AG04449 (cell line): ENCODE measurements at regions not wholly inside any gene's neighbourhood (a gene's known extent, or its start where the extent isn't known, plus 50 kb on each side); places are given as distances from the start of the nearest gene placed in this dataset.

ENCODE experiments used
- CTCF ChIA-PET: fragments of 350-600 bp; formaldehyde crosslinking; extraction: SDS; loops from one replicate; lab custom pipeline; 2021; ENCODE audit warnings: antibody characterized with exemption; lab: Yijun Ruan, JAX
- POLR2A ChIA-PET: fragments of 400-600, 350-600 bp; formaldehyde crosslinking; extraction: SDS; loops from one replicate; lab custom pipeline; 2020; ENCODE audit warnings: antibody characterized with exemption, inconsistent platforms; lab: Yijun Ruan, JAX
- DNase-seq: peaks from one replicate; pipeline ENCODE4 v3.0.0-alpha.2; 2010; ENCODE audit warnings: low read depth, low spot score
- H3K4me3 ChIP-seq: 2 replicates; pipeline ENCODE4 v1.5.1; 2011; ENCODE audit warnings: low read depth, mild to moderate bottlenecking, control low read depth, low read length
- CTCF ChIP-seq: IDR thresholded peaks from one replicate; pipeline ENCODE4 v1.5.1; 2011; ENCODE audit warnings: mild to moderate bottlenecking, moderate library complexity, low read length, control low read depth, inconsistent platforms; ENCODE audit not compliant: insufficient read depth; ENCODE audit errors: missing control alignments

DNA sequence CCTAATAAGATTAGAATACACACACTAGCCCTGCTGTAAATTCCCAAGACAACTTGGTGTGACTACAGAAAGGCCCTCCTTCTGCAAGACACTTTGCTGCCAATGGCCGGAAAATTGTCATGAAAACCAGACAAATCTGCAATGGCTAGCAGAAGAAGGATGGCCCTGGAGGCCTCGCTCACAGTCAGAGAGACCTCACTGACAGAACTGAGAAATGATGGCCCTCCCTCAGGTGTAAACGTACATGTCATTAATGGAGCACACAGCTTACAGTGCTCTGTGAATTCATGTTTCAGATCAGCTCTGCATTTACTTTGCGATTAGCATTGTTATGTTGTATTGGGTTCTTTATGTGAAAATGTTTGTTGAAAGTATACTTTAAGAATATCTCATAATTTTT is 202.9 kb upstream of the N4BP1 start:
- CTCF ChIA-PET: no interaction called here
- no peak for DNase-seq
- H3K4me3 ChIP-seq: no peak overlapping the region
- POLR2A ChIA-PET: no interaction called here
- no peak for TF ChIP-seq CTCF

DNA sequence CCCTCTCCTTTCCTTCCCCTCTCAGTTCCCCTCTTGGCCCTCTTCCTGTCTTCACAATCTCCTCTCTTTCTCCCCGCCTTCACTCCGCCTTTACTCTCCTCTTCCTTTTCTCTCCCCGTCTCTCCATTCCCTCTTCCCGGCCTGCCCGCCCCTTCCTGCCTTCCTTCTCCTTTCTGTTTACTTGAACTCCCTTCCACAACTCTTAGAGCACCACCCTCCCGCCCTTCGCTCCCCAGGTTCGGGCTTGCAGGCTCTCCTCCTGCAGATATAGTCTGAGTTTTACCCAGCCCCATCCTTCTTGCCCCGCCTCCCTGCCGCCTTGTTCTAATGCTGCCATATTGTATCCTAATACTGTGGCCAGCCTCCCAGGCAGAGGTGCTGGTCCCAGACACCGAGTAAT is 201.5 kb upstream of the N4BP1 start:
- ChIA-PET CTCF (no interaction called here), POLR2A (no interaction called here)
- no peak overlapping the region for H3K4me3 ChIP-seq
- no peak for DNase-seq
- TF ChIP-seq CTCF: no peak

GRCh38 chr16:48810803-48811453 is 200.9 kb upstream of the N4BP1 start:
- ChIA-PET POLR2A (no interaction called here), CTCF (no interaction called here)
- no peak for DNase-seq
- no peak for TF ChIP-seq CTCF
- H3K4me3 ChIP-seq: no peak overlapping the region

DNA sequence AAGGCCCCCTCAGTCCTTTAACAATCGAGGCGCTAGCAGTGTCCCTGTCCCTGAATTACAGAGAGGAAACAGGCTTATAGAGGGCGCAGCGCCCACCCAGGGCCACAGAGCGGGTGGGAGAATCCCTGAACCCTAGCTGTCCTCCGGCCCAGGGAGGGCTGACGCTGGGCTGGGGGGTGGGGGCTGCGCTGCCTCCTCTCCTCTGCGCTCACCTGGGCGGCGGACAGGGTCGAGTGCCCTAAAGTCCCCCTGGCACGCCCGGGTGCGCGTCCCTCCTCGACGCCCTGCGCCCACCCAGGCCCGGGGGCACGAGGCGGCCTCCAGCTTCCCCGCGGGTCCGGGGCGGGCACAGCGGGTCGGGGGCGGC is 200.4 kb upstream of the N4BP1 start:
- H3K4me3 ChIP-seq: no peak overlapping the region
- POLR2A ChIA-PET: no interaction called here
- CTCF ChIA-PET: no interaction called here
- TF ChIP-seq CTCF: no peak
- no peak for DNase-seq

DNA sequence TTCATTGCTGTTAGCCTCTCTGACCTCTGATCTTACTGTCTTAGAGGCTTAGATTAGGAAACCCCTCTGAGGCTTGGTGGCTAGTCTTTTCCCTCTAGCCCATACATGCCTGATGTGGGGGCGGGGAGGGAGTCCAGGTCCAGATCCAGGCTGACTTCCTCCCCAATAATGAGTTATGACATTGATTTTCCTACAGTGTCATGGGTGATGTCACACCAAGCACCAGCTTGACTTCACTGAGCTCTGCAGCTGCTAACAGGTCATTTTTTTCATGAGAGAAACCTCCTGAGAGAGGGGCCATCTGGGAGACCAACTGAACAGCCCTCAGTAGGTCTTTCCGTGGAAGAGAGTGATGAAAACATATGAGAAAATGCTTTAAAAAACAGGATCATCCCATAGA is 180.2 kb upstream of the N4BP1 start:
- TF ChIP-seq CTCF: no peak
- POLR2A ChIA-PET: no interaction called here
- H3K4me3 ChIP-seq: no peak overlapping the region
- CTCF ChIA-PET: no interaction called here
- no peak for DNase-seq

- ChIA-PET CTCF (no interaction called here), POLR2A (no interaction called here)
- DNase-seq: no peak
- H3K4me3 ChIP-seq: no peak overlapping the region
- no peak for TF ChIP-seq CTCF
Measured at GRCh38 chr16:48788475-48788874, 178.5 kb upstream of the N4BP1 start.
